Heart right ventricle (tissue), 16 donors: ENCODE measurements at regions not wholly inside any gene's neighbourhood (a gene's known extent, or its start where the extent isn't known, plus 50 kb on each side); places are given as distances from the start of the nearest gene placed in this dataset.

Experiments
- ATAC-seq, 8 donors: fragments of 200-7000 bp; cut with Tn5 transposase; one replicate each; pipeline ENCODE4 v1.9.1; 2020; ENCODE audit warnings: mild to moderate bottlenecking in 8 of 8, moderate library complexity in 8 of 8, moderate number of reproducible peaks in 1 of 8
- DNase-seq, 2 donors: peaks; one replicate each; pipeline ENCODE4 v3.0.0-alpha.2; 2020
- H3K27ac ChIP-seq, 10 donors: fragments of 200-600 bp; sonication (generic) in 2 of 10; one replicate each; pipeline versions ENCODE4 v1.5.0 to v1.8.0; 2020 to 2022; ENCODE audit warnings: mild to moderate bottlenecking in 3 of 10
- H3K27me3 ChIP-seq, 7 donors: fragments of 200-600 bp; one replicate each; pipeline ENCODE4 v1.8.0; 2021 to 2022; ENCODE audit warnings: mild to moderate bottlenecking in 2 of 7
- H3K36me3 ChIP-seq, 9 donors: fragments of 200-600 bp; sonication (generic) in 1 of 9; one replicate each; pipeline versions ENCODE4 v1.5.0 to v1.8.0; 2020 to 2022; ENCODE audit warnings: mild to moderate bottlenecking in 2 of 9
- H3K4me1 ChIP-seq, 9 donors: fragments of 200-600 bp; sonication (generic) in 1 of 9; one replicate each; pipeline versions ENCODE4 v1.5.0 to v1.8.0; 2020 to 2022; ENCODE audit warnings: mild to moderate bottlenecking in 4 of 9
- H3K4me3 ChIP-seq, 10 donors: fragments of 200-600 bp; sonication (generic) in 2 of 10; one replicate each; pipeline versions ENCODE4 v1.5.0 to v1.8.0; 2020 to 2022; ENCODE audit warnings: mild to moderate bottlenecking in 7 of 10, moderate library complexity in 2 of 10
- H3K9me3 ChIP-seq, 11 donors: fragments of 200-600 bp in 10 of 11; sonication (generic) in 2 of 11; one replicate each; pipeline versions ENCODE4 v1.5.0 to v1.8.0; 2013 to 2022; ENCODE audit warnings: mild to moderate bottlenecking in 2 of 11, control low read depth in 1 of 11, moderate library complexity in 1 of 11
- WGBS, 2 donors: extraction: QIAGEN DNeasy Blood & Tissue Kit; methylation state at CpG; one replicate each; pipeline ENCODE4 v1.1.7; 2013; ENCODE audit warnings: inconsistent platforms in 1 of 2; 5-methylcytosine and 5-hydroxymethylcytosine counted together
- intact Hi-C, 10 donors: fragments of 100-400 bp; cut with DNase I; formaldehyde crosslinking; loops; one replicate each; pipeline versions ENCODE4 v1.11.1 to v1.14.2; 2022
- TF ChIP-seq, protein P1 (sequence below), 9 donors: fragments of 200-600 bp; sonication (generic) in 2 of 9; IDR thresholded peaks; one replicate each; pipeline versions ENCODE4 v1.5.0 to v1.8.0; 2021 to 2022; ENCODE audit warnings: antibody characterized with exemption in 9 of 9, mild to moderate bottlenecking in 5 of 9, moderate library complexity in 1 of 9
- donor health status: Arrhythmogenic right ventricular cardiomyopathy.
- donor health status: ischemic (EF 13 %, LVEDD 7.1; RV severe dilation, severe dysfunction).
- donor health status: healthy with polysubstance abuse.
- donor health status: DM: no; HTN: yes; CAD: no.
- donor health status: DM: no; HTN: no; CAD: no.
- donor health status: ischemic (EF 25% LVEDD 6.9; RV normal size, moderate dysfunction).
- donor health status: ischemic (EF 25% LVEDD 5.7; RV mildly dilated, moderate dysfunction).
- donor health status: healthy.
- donor health status: DM: yes; HTN: yes; CAD: no.
- donor health status: Ischemic cardiomyopathy.
- donor health status: ischemic (EF 35%, LVEDD 5.7; RV mildly dilated, moderate dysfunction).
- donor health status: nonischemic (EF 11% LVEDD 7.7; RV severe dilation, severe dysfunction).
- donor health status: DM: yes; HTN: yes; CAD: no.
- donor health status: PGD.
- donor health status: ischemic (EF 29% LVEDD 5.4; RV normal size, mild dysfunction).
- donor health status: nonischemic (EF 23%, LVEDD 6.1; RV moderate dilation, normal function).

DNA sequence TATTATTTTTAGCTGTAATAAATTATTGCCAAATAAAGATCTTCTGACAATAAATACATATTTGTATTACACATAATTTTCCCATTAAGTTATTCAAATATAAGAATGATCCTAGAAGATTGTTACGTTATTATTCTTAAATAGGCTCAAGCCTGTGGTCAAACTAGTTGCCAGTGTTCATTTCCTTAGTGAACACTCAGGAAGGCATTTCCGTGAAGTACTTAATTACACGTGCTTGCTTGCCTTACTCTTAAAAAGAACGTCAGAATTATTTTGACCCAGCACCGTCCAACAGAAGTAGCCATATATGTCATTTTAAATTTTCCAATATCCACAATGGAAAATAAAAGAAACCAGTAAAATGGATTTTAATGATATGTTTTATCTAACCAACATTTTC lies 249.8 kb downstream of the TXNL1 start:
- H3K27me3 ChIP-seq: no peaks in the 10 kb centered on the region
- intact Hi-C loops: loop anchor here in 3 of 10 donors (10.0 kb wide), 3 partner anchors 46 to 1154 kb away; no protein-coding TSS in a partner anchor
- ATAC-seq (no peak), DNase-seq (no peak)
- H3K27ac ChIP-seq: no peak overlapping the region
- no peaks in the 10 kb centered on the region for H3K4me1 ChIP-seq
- H3K4me3 ChIP-seq: no peak overlapping the region
- TF ChIP-seq, protein P1, sequence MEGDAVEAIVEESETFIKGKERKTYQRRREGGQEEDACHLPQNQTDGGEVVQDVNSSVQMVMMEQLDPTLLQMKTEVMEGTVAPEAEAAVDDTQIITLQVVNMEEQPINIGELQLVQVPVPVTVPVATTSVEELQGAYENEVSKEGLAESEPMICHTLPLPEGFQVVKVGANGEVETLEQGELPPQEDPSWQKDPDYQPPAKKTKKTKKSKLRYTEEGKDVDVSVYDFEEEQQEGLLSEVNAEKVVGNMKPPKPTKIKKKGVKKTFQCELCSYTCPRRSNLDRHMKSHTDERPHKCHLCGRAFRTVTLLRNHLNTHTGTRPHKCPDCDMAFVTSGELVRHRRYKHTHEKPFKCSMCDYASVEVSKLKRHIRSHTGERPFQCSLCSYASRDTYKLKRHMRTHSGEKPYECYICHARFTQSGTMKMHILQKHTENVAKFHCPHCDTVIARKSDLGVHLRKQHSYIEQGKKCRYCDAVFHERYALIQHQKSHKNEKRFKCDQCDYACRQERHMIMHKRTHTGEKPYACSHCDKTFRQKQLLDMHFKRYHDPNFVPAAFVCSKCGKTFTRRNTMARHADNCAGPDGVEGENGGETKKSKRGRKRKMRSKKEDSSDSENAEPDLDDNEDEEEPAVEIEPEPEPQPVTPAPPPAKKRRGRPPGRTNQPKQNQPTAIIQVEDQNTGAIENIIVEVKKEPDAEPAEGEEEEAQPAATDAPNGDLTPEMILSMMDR (IDR thresholded peaks at IDR 0.05): no peak
- WGBS, 2 donors: 67 to 70% methylated on average over 5 of the region's 5 CpGs
- H3K36me3 ChIP-seq: no peaks in the 10 kb centered on the region
- H3K9me3 ChIP-seq: no peaks in the 10 kb centered on the region

DNA sequence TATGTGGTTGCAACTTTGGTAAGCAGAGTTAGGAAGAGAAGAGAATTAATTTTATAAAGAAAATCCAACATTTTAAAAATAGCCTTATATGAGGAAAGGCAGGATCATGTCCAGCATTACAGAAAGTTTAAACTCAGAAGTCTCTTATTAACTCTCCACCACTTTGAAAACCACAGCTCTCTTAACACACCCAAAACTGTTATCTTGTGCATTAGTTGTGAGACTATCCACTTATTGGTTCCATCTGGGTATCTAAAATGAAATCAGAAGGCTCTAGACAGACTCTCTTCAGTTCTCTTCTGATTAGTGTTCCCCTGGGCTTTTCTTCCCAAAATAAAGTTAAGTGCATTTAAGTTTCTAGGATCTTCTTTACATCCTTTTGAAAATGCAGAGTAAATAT lies 251.5 kb downstream of the TXNL1 start:
- H3K9me3 ChIP-seq: no peaks in the 10 kb centered on the region
- no peak for ATAC-seq
- peaks cover 0 to 9% (median 0%) of the 10 kb centered on the region in 9 donors for H3K4me1 ChIP-seq
- H3K27me3 ChIP-seq: no peaks in the 10 kb centered on the region
- H3K36me3 ChIP-seq: no peaks in the 10 kb centered on the region
- no peak overlapping the region for H3K27ac ChIP-seq
- DNase-seq: no peak
- intact Hi-C loops: loop anchor here in 3 of 10 donors (10.0 kb wide), 3 partner anchors 48 to 1152 kb away; no protein-coding TSS in a partner anchor
- H3K4me3 ChIP-seq: no peak overlapping the region
- TF ChIP-seq, protein P1 (IDR thresholded peaks at IDR 0.05): no peak

DNA sequence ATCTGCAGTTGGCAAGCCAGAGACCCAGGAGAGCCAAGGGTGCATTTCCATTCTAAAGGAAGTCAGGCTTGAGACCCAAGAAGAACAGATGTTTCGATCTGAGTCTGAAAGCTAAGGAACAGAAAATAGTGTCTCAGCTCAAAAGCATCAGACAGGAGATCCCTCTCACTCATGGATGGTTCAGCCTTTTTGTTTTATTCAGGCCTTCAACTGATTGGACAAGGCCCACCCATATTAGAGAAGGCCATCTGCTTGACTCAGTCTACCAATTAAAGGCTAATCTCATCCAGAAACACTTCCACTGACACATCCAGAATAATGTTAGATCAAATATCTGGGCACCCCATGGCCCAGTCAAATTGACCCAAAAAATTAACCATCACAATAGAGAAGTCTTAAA lies 255.0 kb downstream of the TXNL1 start:
- H3K27me3 ChIP-seq: no peaks in the 10 kb centered on the region
- DNase-seq (no peak), ATAC-seq (no peak)
- TF ChIP-seq, protein P1 (IDR thresholded peaks at IDR 0.05): no peak
- H3K9me3 ChIP-seq: no peaks in the 10 kb centered on the region
- H3K4me1 ChIP-seq: peaks cover 0 to 10% (median 4%) of the 10 kb centered on the region in 9 donors
- 83 to 91% methylated on average over 1 of the region's 1 CpG for WGBS, 2 donors
- intact Hi-C loops: loop anchor here in 3 of 10 donors (10.0 kb wide), 3 partner anchors 51 to 1149 kb away; no protein-coding TSS in a partner anchor
- H3K4me3 ChIP-seq: no peak overlapping the region
- no peak overlapping the region for H3K27ac ChIP-seq
- no peaks in the 10 kb centered on the region for H3K36me3 ChIP-seq

DNA sequence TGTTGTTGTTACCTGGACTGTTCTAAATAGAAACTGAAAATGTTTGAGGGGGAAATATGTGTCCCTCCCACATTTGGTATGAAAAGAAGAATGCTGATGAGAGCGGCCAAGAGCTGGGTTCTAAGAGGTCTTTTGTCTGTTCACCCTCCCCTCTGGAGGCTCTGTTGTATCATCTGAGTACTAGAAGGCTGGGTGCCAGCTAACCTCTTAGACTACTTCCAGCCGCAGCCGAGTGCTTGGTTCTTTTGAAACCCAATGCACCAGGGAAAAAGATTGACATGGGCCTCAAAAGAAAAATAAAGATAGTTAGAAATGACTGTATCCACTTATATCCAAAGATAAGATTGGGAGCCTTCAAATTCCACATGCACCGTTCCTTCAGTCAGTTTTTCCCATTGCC lies 255.9 kb downstream of the TXNL1 start:
- Histone ChIP-seq H3K27ac (no peak overlapping the region), H3K9me3 (no peaks in the 10 kb centered on the region), H3K4me3 (no peak overlapping the region), H3K27me3 (no peaks in the 10 kb centered on the region), H3K4me1 (peaks cover 0 to 10% (median 4%) of the 10 kb centered on the region in 9 donors), H3K36me3 (no peaks in the 10 kb centered on the region)
- intact Hi-C loops: loop anchor here in 3 of 10 donors (10.0 kb wide), 3 partner anchors 52 to 1148 kb away; no protein-coding TSS in a partner anchor
- ATAC-seq: peak in 6 of 8 donors; percentile 55 to 83 (median 60)
- peak in 1 of 2 donors; percentile 40 for DNase-seq
- TF ChIP-seq, protein P1 (IDR thresholded peaks at IDR 0.05): peak in 1 of 9 donors; percentile 11
- 15% methylated on average over 4 of the region's 4 CpGs for WGBS, 2 donors
